Right lobe of liver (tissue), 6 donors: ENCODE measurements at regions not wholly inside any gene's neighbourhood (a gene's known extent, or its start where the extent isn't known, plus 50 kb on each side); places are given as distances from the start of the nearest gene placed in this dataset.

Source experiments
- ATAC-seq, 4 donors: fragments of 200-7000 bp; cut with Tn5 transposase; one replicate each; pipeline ENCODE4 v1.9.1; 2020; ENCODE audit warnings: mild to moderate bottlenecking in 4 of 4, moderate library complexity in 4 of 4
- DNase-seq, 3 donors: peaks; one replicate each; pipeline ENCODE4 v3.0.0-alpha.2; 2020
- H3K27ac ChIP-seq, 3 donors: fragments of 200-600 bp; one replicate each; pipeline ENCODE4 v1.8.0; 2022
- H3K27me3 ChIP-seq, 2 donors: fragments of 200-600 bp; one replicate each; pipeline ENCODE4 v1.8.0; 2022
- H3K36me3 ChIP-seq, 4 donors: fragments of 200-600 bp; sonication (generic) in 1 of 4; one replicate each; pipeline versions ENCODE4 v1.5.1 to v1.8.0; 2017 to 2022; ENCODE audit warnings: control low read depth in 1 of 4
- H3K4me1 ChIP-seq, 4 donors: fragments of 200-600 bp; sonication (generic) in 1 of 4; one replicate each; pipeline versions ENCODE4 v1.5.1 to v1.8.0; 2017 to 2022; ENCODE audit warnings: control low read depth in 1 of 4
- H3K4me3 ChIP-seq, 3 donors: fragments of 200-600 bp; one replicate each; pipeline ENCODE4 v1.8.0; 2022
- H3K9me3 ChIP-seq, 4 donors: fragments of 200-600 bp; sonication (generic) in 1 of 4; one replicate each; pipeline versions ENCODE4 v1.5.1 to v1.8.0; 2017 to 2022; ENCODE audit warnings: control low read depth in 1 of 4
- POLR2A ChIP-seq: fragments of 450-650 bp; IDR thresholded peaks from one replicate; pipeline ENCODE4 v1.6.1; 2017; ENCODE audit warnings: antibody characterized with exemption, mild to moderate bottlenecking
- whole genome bisulfite sequencing: methylation state at CpG from one replicate; pipeline ENCODE4 v1.1.6; 2018; ENCODE audit warnings: low coverage, low lambda C conversion rate; ENCODE audit not compliant: insufficient coverage; ENCODE audit errors: missing lambda C conversion rate; 5-methylcytosine and 5-hydroxymethylcytosine counted together
- intact Hi-C, 2 donors: fragments of 100-400 bp; cut with DNase I; formaldehyde crosslinking; loops; one replicate each; pipeline versions ENCODE4 v1.11.2 to v1.14.1; 2022
- TF ChIP-seq, protein P1 (sequence below), 4 donors: fragments of 200-600 bp in 3 of 4; fragments of 450-650 bp in 1 of 4; IDR thresholded peaks; one replicate each; pipeline versions ENCODE4 v1.5.1 to v1.8.0; 2016 to 2022; ENCODE audit warnings: antibody characterized with exemption in 4 of 4, mild to moderate bottlenecking in 2 of 4
- donor health status: DM: no; HTN: yes; CAD: no.
- donor health status: DM: no; HTN: no; CAD: no.
- donor health status: DM: no; HTN: no; CAD: no.
- donor health status: DM: no; HTN: yes; CAD: no.
- donor health status: DM: no; HTN: yes; CAD: no.

DNA sequence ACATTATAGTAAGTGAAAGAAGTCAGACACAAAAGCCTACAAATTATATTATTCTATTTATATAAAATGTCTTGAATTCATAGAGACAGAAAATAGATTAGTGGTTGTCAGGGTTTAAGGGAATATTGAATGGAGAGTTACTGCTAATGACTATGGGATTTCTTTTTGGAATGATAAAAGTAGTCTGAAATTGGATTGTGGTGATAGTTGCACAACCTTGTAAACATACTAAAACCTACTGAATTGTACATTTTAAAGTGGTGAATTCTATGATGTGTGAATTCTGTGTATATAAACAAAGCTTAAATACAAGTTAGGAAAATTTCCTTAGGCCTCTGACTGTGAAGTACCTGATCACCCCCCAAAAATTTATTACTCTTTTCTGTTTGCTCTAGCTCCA, 343.1 kb downstream of the TFAP2B start:
- intact Hi-C loops = no loop called here
- no peak overlapping the region for H3K4me3 ChIP-seq
- H3K4me1 ChIP-seq = peaks cover 0 to 28% (median 6%) of the 10 kb centered on the region in 4 donors
- H3K27ac ChIP-seq = no peak overlapping the region
- no peaks in the 10 kb centered on the region for H3K36me3 ChIP-seq
- no peaks in the 10 kb centered on the region for H3K9me3 ChIP-seq
- no peaks in the 10 kb centered on the region for H3K27me3 ChIP-seq
- ATAC-seq (peak; percentile 46 to 61 (median 58)), DNase-seq (no peak)
- TF ChIP-seq, protein P1, sequence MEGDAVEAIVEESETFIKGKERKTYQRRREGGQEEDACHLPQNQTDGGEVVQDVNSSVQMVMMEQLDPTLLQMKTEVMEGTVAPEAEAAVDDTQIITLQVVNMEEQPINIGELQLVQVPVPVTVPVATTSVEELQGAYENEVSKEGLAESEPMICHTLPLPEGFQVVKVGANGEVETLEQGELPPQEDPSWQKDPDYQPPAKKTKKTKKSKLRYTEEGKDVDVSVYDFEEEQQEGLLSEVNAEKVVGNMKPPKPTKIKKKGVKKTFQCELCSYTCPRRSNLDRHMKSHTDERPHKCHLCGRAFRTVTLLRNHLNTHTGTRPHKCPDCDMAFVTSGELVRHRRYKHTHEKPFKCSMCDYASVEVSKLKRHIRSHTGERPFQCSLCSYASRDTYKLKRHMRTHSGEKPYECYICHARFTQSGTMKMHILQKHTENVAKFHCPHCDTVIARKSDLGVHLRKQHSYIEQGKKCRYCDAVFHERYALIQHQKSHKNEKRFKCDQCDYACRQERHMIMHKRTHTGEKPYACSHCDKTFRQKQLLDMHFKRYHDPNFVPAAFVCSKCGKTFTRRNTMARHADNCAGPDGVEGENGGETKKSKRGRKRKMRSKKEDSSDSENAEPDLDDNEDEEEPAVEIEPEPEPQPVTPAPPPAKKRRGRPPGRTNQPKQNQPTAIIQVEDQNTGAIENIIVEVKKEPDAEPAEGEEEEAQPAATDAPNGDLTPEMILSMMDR (IDR thresholded peaks at IDR 0.05) = no peak
- no peak for TF ChIP-seq POLR2A

DNA sequence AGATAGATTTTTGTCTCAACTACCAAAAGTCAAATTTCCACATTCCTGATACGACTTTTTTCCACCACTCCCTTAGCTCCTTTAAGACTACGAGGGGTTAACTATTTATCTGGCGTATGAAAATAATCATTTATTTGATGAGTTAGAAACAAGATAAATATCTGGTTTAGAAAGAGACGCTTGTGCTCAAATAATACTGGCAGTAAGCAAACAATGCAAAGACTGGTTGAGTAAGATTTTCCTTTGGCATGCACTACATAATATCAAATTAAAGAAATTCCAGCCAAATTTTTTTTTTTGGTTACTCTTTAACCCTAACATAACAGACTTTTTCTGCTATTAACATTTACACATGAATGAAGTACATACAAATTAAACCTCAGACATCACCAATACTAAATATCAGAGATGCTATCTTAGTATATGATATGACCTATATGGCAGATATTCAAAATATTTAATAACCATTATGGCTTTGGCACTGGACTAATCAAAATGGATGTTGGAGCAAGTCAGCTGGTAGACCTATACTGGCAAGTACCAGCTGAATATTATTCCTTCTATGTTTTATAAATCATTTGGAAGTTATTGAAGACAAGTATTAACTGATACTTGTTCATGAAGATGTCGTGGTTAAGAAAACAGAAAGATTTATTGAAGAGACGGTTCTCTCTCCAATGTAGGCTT, 345.3 kb downstream of the TFAP2B start:
- no peaks in the 10 kb centered on the region for H3K27me3 ChIP-seq
- H3K9me3 ChIP-seq = no peaks in the 10 kb centered on the region
- ATAC-seq (peak; percentile 79 to 96 (median 86)), DNase-seq (no peak)
- intact Hi-C loops = no loop called here
- peaks cover 0 to 28% (median 6%) of the 10 kb centered on the region in 4 donors for H3K4me1 ChIP-seq
- no peak overlapping the region for H3K4me3 ChIP-seq
- H3K27ac ChIP-seq = no peak overlapping the region
- H3K36me3 ChIP-seq = no peaks in the 10 kb centered on the region
- WGBS = 31% methylated on average over 6 of the region's 6 CpGs
- TF ChIP-seq, protein P1 (IDR thresholded peaks at IDR 0.05) = no peak

- Histone ChIP-seq H3K36me3 (no peaks in the 10 kb centered on the region), H3K27ac (no peak overlapping the region), H3K4me3 (no peak overlapping the region), H3K27me3 (no peaks in the 10 kb centered on the region), H3K4me1 (peaks cover 0 to 21% (median 6%) of the 10 kb centered on the region in 4 donors), H3K9me3 (no peaks in the 10 kb centered on the region)
- TF ChIP-seq POLR2A = no peak
- TF ChIP-seq, protein P1 (IDR thresholded peaks at IDR 0.05) = no peak
- DNase-seq = no peak
- intact Hi-C loops = no loop called here
- ATAC-seq = no peak
- 22% methylated on average over 1 of the region's 1 CpG for WGBS
Measured at GRCh38 chr6:51166914-51167313, 348.2 kb downstream of the TFAP2B start.

- no peak for DNase-seq
- no peak for ATAC-seq
- no peaks in the 10 kb centered on the region for H3K36me3 ChIP-seq
- peaks cover 0 to 15% (median 5%) of the 10 kb centered on the region in 4 donors for H3K4me1 ChIP-seq
- H3K9me3 ChIP-seq = no peaks in the 10 kb centered on the region
- TF ChIP-seq POLR2A = no peak
- TF ChIP-seq, protein P1 (IDR thresholded peaks at IDR 0.05) = no peak
- intact Hi-C loops = no loop called here
- no peaks in the 10 kb centered on the region for H3K27me3 ChIP-seq
- WGBS = 75% methylated on average over 1 of the region's 1 CpG
- H3K4me3 ChIP-seq = no peak overlapping the region
- H3K27ac ChIP-seq = no peak overlapping the region
Measured at GRCh38 chr6:51167468-51167867, 348.8 kb downstream of the TFAP2B start.
